ENCODE measurements at regions not wholly inside any gene's neighbourhood (a gene's known extent, or its start where the extent isn't known, plus 50 kb on each side); places are given as distances from the start of the nearest gene placed in this dataset.

DNA sequence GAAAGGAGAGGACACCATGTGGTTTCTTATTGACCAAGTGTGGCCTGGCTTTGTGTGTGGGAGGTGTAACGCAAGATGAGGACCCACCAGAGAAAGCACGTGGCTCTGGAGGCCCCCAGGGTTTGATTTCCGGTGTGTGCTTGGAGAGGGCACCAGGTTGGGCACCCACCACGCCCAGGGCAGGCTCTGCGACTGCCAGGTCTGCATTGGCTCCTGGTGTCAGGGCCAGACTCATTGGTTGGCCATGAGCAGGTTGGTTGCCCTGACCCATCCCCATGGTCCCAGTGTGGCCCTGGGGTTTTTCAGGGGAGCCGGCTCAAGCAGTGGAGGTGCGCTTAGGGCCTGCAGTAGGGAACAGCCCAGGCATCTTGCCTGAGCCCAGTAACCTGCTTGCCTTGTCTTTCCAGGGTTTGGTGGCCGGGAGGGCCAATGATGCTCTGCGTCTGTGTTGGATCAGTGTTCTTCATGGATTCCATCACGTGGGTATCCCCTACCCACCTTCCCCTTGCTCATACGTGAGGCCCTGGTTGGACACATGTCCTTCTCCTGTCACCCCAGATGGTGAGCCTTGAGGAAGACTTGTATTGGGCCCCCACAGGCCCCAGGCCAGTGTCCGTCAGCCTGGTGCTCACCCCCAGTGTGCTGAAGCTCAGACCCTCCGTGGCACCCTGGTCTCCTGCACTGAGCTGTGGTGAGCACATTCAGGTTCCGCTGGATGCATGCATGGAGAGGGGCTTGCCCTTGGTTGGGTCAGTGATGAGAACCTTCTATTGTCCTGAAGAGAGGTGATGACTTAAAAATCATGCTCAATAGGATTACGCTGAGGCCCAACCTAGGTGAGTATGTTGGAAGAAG is 193.9 kb downstream of the UBE3A start:
- no peaks in the 10 kb centered on the region for H3K27me3 ChIP-seq (ENCODE audit: low read length)
- H3K9me2 ChIP-seq (replicated peaks; ENCODE audit: low read length), result no peaks in the 10 kb centered on the region
- H3K4me1 ChIP-seq (ENCODE audit: insufficient read depth, low read length), result no peaks in the 10 kb centered on the region
- no peaks in the 10 kb centered on the region for H3F3A ChIP-seq (ENCODE audit: low read length, unreplicated experiment)
- H3K9me3 ChIP-seq (ENCODE audit: low read length), result peaks cover 5% of the 10 kb centered on the region; the same call in 1 of the 2 replicates
- intact Hi-C loops (cut with micrococcal nuclease), result no loop called here
- H3K27ac ChIP-seq (ENCODE audit: low read length), result no peak overlapping the region
- H3K4me3 ChIP-seq (ENCODE audit: low read length), result no peak overlapping the region
- no peaks in the 10 kb centered on the region for H4K20me1 ChIP-seq (ENCODE audit: low read length)
- H3K79me2 ChIP-seq (ENCODE audit: low read length), result no peaks in the 10 kb centered on the region
- no peak overlapping the region for H3K9ac ChIP-seq (ENCODE audit: low read length)
- H2AFZ ChIP-seq (ENCODE audit: low read length), result no peak overlapping the region
- ATAC-seq (no peak), DNase-seq (no peak)
- no peak overlapping the region for H3K4me2 ChIP-seq (ENCODE audit: low read length)
- no TSS peak for BruUV-seq (replicated peaks)
- TF ChIP-seq, protein P1, sequence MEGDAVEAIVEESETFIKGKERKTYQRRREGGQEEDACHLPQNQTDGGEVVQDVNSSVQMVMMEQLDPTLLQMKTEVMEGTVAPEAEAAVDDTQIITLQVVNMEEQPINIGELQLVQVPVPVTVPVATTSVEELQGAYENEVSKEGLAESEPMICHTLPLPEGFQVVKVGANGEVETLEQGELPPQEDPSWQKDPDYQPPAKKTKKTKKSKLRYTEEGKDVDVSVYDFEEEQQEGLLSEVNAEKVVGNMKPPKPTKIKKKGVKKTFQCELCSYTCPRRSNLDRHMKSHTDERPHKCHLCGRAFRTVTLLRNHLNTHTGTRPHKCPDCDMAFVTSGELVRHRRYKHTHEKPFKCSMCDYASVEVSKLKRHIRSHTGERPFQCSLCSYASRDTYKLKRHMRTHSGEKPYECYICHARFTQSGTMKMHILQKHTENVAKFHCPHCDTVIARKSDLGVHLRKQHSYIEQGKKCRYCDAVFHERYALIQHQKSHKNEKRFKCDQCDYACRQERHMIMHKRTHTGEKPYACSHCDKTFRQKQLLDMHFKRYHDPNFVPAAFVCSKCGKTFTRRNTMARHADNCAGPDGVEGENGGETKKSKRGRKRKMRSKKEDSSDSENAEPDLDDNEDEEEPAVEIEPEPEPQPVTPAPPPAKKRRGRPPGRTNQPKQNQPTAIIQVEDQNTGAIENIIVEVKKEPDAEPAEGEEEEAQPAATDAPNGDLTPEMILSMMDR (conservative IDR thresholded peaks at IDR 0.05; ENCODE audit: low read depth, low read length), result no peak
- TF ChIP-seq EZH2phosphoT487 (IDR thresholded peaks at IDR 0.05; ENCODE audit: borderline replicate concordance, low read length) (no peak), EZH2 (IDR thresholded peaks at IDR 0.05; ENCODE audit: low read length, unreplicated experiment) (no peak)
- CTCF ChIA-PET, result no interaction called here
- POLR2A ChIA-PET (ENCODE audit: unreplicated experiment), result no interaction called here
- H3K36me3 ChIP-seq (ENCODE audit: low read depth, low read length), result no peaks in the 10 kb centered on the region

DNA sequence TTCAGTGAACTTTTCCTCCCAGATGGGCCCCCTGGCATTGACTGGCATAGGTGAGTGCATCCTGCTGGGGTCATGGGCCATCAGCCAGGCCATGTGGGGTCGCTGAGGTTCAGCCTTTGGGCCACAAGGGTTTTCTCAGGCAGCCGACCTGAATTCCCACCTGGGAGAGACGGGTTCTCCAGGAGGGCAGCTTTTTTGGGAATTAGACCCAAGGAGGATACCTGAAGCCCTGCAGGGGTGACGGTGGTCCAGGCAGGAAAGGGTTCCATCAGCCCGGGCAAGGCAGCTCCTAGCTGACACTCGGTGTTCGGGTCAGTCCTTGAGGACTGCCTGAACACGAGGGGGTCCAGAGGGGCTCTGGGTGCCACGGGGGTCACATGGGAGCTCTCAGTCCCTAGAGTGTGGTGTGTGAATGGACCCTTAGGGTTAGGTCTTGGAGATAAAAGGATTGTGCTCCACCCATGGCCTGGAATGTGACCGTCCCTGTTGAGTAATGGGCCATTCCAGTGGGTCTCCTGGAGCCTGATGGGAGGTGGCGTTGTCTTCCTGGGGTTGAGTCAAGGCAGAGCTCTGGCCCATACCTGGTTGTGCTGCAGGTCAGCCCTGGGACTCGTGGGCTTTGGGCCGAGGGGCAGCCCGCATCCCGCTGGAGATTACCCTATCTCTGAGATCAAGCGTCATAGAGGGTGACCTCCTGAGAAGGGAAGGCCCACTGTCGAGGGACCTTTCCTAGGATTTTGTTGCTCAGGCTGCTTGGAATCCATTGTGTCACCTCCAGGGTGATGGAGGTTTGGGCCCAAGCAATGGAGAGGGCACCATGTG is 192.8 kb downstream of the UBE3A start:
- CTCF ChIA-PET, result no interaction called here
- ATAC-seq (no peak), DNase-seq (no peak)
- BruUV-seq (replicated peaks), result no TSS peak
- Histone ChIP-seq H3K4me2 (ENCODE audit: low read length) (no peak overlapping the region), H3K4me1 (ENCODE audit: insufficient read depth, low read length) (no peaks in the 10 kb centered on the region), H3K27me3 (ENCODE audit: low read length) (no peaks in the 10 kb centered on the region), H3F3A (ENCODE audit: low read length, unreplicated experiment) (no peaks in the 10 kb centered on the region), H3K9me3 (ENCODE audit: low read length) (peaks cover 5% of the 10 kb centered on the region; the same call in 1 of the 2 replicates), H3K9me2 (replicated peaks; ENCODE audit: low read length) (no peaks in the 10 kb centered on the region), H3K27ac (ENCODE audit: low read length) (no peak overlapping the region), H3K9ac (ENCODE audit: low read length) (no peak overlapping the region), H4K20me1 (ENCODE audit: low read length) (no peaks in the 10 kb centered on the region), H3K79me2 (ENCODE audit: low read length) (no peaks in the 10 kb centered on the region), H3K4me3 (ENCODE audit: low read length) (no peak overlapping the region), H2AFZ (ENCODE audit: low read length) (no peak overlapping the region), H3K36me3 (ENCODE audit: low read depth, low read length) (no peaks in the 10 kb centered on the region)
- intact Hi-C loops (cut with micrococcal nuclease), result no loop called here
- POLR2A ChIA-PET (ENCODE audit: unreplicated experiment), result no interaction called here
- TF ChIP-seq, protein P1 (conservative IDR thresholded peaks at IDR 0.05; ENCODE audit: low read depth, low read length), result no peak
- TF ChIP-seq EZH2phosphoT487 (IDR thresholded peaks at IDR 0.05; ENCODE audit: borderline replicate concordance, low read length), result no peak
- no peak for TF ChIP-seq EZH2 (IDR thresholded peaks at IDR 0.05; ENCODE audit: low read length, unreplicated experiment)

Data from PC-3 (cell line).